IPS-18a (cell line): ENCODE measurements at regions not wholly inside any gene's neighbourhood (a gene's known extent, or its start where the extent isn't known, plus 50 kb on each side); places are given as distances from the start of the nearest gene placed in this dataset.
"Not testable (repeated sequence)": the region's sequence is repeated elsewhere in the genome, so short reads cannot be mapped to it uniquely, and the experiment has no call there.

Experiments
- H3K27ac ChIP-seq: one replicate; pipeline ENCODE4 v1.5.1; 2013; ENCODE audit warnings: low read length
- H3K27me3 ChIP-seq: one replicate; pipeline ENCODE4 v1.6.1; 2013; ENCODE audit warnings: mild to moderate bottlenecking, low read length; ENCODE audit not compliant: control insufficient read depth, insufficient read depth
- H3K36me3 ChIP-seq: one replicate; pipeline ENCODE4 v1.6.1; 2013; ENCODE audit warnings: low read depth, low read length; ENCODE audit not compliant: control insufficient read depth
- H3K4me1 ChIP-seq: one replicate; pipeline ENCODE4 v1.6.1; 2013; ENCODE audit warnings: low read depth, low read length; ENCODE audit not compliant: control insufficient read depth
- H3K4me3 ChIP-seq: one replicate; pipeline ENCODE4 v1.5.1; 2013; ENCODE audit warnings: low read length
- H3K9ac ChIP-seq: one replicate; pipeline ENCODE4 v1.6.1; 2013; ENCODE audit warnings: mild to moderate bottlenecking, low read length, moderate library complexity
- H3K9me3 ChIP-seq: one replicate; pipeline ENCODE4 v1.6.1; 2013; ENCODE audit warnings: low read depth, low read length; ENCODE audit not compliant: control insufficient read depth

DNA sequence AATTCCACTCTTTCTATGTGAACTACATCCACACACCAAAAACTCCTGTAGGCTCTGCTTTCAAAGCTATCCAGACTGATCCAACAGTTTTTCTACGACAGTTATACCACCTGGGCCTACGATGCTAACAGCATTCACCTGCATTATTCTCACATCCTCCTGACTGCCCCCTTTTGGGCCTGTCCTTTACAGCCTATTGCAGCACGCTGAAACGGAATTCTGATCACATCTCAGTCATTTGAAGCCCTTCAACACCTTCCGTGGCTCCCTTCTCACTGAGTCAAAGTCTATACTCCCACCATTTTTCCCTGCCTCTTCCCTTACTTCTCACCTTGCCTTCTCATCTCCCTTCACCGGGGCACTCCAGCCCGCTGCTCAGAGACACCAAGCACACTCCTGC is 791.3 kb upstream of the KIRREL3 start:
- Histone ChIP-seq H3K9me3 (no peaks in the 10 kb centered on the region), H3K9ac (no peak overlapping the region), H3K27me3 (no peaks in the 10 kb centered on the region), H3K36me3 (no peaks in the 10 kb centered on the region), H3K4me1 (peaks cover 12% of the 10 kb centered on the region), H3K27ac (no peak overlapping the region), H3K4me3 (no peak overlapping the region)

DNA sequence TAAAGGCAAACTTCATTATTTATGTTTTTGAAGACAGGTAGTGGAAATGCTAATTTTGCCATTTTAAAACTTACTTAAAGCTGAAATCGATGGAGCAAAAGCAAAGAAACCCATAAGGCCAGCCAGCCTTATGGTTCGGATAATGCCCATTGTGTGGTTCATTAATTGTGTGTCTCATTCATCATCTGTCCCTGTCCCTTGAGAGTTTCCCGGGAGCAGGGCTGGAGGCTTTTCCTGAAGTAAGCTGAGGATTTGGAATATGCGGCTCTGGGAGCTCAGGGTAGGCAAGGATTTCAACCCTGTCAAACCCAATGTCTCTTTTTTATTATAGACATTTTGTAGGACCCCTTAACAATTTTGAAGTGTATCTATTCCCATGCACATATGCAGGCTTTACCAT is 790.0 kb upstream of the KIRREL3 start:
- H3K27me3 ChIP-seq: no peaks in the 10 kb centered on the region
- no peak overlapping the region for H3K27ac ChIP-seq
- H3K9ac ChIP-seq: no peak overlapping the region
- no peaks in the 10 kb centered on the region for H3K9me3 ChIP-seq
- H3K4me3 ChIP-seq: no peak overlapping the region
- H3K4me1 ChIP-seq: peaks cover 12% of the 10 kb centered on the region
- H3K36me3 ChIP-seq: no peaks in the 10 kb centered on the region

DNA sequence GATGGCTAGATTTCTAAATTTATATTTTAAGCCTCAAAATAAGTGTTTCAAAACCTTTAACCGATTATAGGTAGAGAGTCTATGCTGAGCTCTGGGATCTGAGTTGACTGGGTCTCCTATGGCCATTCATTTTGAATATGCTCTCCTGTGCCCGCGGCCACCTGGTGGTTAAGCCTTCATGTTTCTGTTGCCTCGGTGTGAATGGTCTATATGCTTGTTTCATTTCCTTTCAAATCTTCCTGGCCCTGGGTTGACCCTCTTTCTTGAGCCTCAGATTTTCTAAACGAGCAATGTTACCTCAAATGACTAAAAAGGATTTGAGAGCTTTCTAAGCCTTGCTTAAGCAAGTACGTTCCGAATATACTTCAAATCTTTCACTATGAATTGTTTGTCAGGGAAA is 789.4 kb upstream of the KIRREL3 start:
- no peak overlapping the region for H3K9ac ChIP-seq

DNA sequence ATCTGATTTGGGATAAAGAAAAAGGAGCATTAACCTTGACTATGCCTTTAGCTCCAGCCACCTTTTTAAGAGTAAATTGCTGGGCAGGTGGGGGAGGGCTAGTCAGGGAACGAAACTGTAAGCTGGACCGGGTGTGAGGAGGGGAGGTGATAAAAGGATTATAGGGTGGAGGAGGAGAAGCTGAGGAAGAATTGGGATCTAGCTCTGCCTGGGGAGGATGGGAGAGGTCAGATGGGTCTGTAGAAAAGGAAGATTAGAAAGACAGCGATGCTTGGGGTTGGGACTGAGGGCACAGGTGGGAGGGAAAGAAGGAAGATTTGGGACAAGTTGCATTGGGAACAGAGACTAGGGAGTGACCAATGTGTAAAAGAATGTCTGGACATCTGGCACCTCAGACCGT is 772.4 kb upstream of the KIRREL3 start:
- not testable (repeated sequence) for H3K9ac ChIP-seq, H3K36me3 ChIP-seq, H3K9me3 ChIP-seq, H3K27me3 ChIP-seq, H3K4me3 ChIP-seq, H3K27ac ChIP-seq
- peaks cover 17% of the 10 kb centered on the region for H3K4me1 ChIP-seq

More for the DNA sequence above, 789.4 kb upstream of the KIRREL3 start:
- Histone ChIP-seq H3K4me3 (no peak overlapping the region), H3K27me3 (no peaks in the 10 kb centered on the region), H3K36me3 (no peaks in the 10 kb centered on the region), H3K27ac (no peak overlapping the region), H3K9me3 (no peaks in the 10 kb centered on the region), H3K4me1 (peaks cover 11% of the 10 kb centered on the region)

DNA sequence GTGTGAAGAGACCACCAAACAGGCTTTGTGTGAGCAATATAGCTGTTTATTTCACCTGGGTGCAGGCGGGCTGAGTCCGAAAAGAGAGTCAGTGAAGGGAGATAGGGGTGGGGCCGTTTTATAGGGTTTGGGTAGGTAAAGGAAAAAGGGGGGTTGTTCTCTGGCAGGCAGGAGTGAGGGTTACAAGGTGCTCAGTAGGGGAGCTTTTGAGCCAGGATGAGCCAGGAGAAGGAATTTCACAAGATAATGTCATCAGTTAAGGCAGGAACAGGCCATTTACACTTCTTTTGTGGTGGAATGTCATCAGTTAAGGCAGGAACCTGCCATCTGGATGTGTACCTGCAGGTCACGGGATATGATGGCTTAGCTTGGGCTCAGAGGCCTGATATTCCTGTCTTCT is 768.4 kb upstream of the KIRREL3 start:
- H3K36me3 ChIP-seq, H3K9me3 ChIP-seq, H3K9ac ChIP-seq, H3K27ac ChIP-seq, H3K27me3 ChIP-seq, H3K4me3 ChIP-seq: not testable (repeated sequence)
- H3K4me1 ChIP-seq: peaks cover 14% of the 10 kb centered on the region

DNA sequence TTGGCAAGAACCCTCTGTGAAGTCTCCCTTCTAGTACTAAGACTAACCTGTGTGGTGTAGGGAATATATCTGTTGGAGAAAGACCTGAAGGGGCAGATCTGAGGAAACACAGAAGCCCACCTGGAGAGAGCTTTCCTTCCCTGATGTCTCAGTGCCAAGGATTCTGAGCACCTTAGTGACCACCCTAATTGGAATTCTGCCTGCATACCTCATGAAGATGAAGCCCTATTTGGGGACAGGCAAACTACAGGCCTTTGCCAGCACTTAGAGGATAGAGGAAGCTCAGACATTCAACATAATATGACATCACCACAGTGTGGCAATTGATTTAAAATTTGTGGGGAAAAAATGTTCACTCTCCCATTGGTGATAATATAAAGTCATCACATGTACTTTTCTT is 766.2 kb upstream of the KIRREL3 start:
- H3K9me3 ChIP-seq: no peaks in the 10 kb centered on the region
- H3K4me1 ChIP-seq: peaks cover 14% of the 10 kb centered on the region
- no peak overlapping the region for H3K4me3 ChIP-seq
- H3K36me3 ChIP-seq: no peaks in the 10 kb centered on the region
- H3K9ac ChIP-seq: no peak overlapping the region
- H3K27ac ChIP-seq: no peak overlapping the region
- H3K27me3 ChIP-seq: no peaks in the 10 kb centered on the region

DNA sequence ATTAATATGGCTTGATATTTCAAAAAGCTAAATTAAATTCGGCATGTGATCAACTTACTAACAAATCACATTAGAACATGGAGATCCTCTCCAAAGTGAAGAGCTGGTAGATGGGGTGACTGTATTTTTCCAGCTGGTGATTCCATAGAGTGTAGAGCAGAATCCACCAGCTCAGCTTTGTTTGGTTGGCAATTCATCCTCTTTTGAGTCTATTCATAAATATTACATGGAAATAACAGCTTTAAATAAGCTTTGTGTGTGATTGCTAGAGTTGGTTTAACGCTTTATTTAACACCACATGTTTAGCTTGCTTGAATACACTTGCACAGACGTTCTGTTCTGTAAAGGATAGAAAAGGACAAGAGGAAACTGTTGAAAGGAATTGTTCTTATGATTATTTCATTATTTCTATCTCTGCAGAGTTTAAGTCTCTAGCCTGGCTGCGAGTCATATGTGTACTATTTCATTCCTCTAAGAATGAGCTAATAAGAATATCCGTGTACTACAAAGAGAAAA is 738.3 kb upstream of the KIRREL3 start:
- no peaks in the 10 kb centered on the region for H3K27me3 ChIP-seq
- no peak overlapping the region for H3K9ac ChIP-seq
- no peak overlapping the region for H3K27ac ChIP-seq
- no peaks in the 10 kb centered on the region for H3K4me1 ChIP-seq
- no peaks in the 10 kb centered on the region for H3K9me3 ChIP-seq
- H3K36me3 ChIP-seq: no peaks in the 10 kb centered on the region
- H3K4me3 ChIP-seq: no peak overlapping the region

DNA sequence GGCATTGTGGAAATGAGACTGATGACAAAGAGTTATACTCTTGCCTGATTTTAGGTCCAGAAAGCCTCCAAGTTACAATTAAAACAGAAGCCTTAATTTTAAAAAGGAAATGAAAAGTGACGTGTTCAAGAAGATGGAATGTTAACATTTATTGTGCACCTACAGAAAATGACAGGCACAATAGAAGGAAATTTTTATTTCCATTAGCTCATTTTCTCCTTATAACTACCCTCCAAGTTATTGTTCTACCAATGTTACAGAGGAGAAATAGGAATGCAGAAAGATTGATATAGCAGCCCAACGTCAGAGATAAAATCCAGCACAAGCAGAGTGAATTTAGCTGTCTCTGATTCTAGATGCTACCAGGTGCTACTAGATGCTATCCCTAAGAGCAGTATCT is 736.9 kb upstream of the KIRREL3 start:
- Histone ChIP-seq H3K9ac (no peak overlapping the region), H3K9me3 (no peaks in the 10 kb centered on the region), H3K4me3 (no peak overlapping the region), H3K4me1 (no peaks in the 10 kb centered on the region), H3K27ac (no peak overlapping the region), H3K36me3 (no peaks in the 10 kb centered on the region), H3K27me3 (no peaks in the 10 kb centered on the region)

DNA sequence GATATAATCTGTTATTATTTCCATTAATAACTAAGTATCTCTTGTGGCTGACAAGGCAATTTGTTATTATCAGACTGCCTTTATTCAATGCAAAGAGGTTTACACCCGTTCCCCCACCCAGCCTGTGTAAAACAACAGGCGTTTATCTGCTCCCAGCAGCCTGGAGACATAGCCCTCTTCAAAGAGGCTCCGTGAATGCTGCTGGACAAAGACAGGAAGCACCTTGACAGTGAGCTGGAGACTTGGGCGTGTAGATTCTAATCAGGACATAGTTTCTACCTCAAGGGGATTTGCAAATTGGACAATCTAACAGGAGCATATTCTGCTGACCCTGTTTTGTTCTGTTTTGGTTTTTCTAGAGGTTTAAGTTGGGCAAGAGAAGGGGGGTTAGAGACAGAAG is 733.0 kb upstream of the KIRREL3 start:
- H3K36me3 ChIP-seq: no peaks in the 10 kb centered on the region
- H3K4me3 ChIP-seq: no peak overlapping the region
- no peaks in the 10 kb centered on the region for H3K9me3 ChIP-seq
- H3K27ac ChIP-seq: no peak overlapping the region
- no peaks in the 10 kb centered on the region for H3K27me3 ChIP-seq
- H3K9ac ChIP-seq: no peak overlapping the region
- H3K4me1 ChIP-seq: no peaks in the 10 kb centered on the region

DNA sequence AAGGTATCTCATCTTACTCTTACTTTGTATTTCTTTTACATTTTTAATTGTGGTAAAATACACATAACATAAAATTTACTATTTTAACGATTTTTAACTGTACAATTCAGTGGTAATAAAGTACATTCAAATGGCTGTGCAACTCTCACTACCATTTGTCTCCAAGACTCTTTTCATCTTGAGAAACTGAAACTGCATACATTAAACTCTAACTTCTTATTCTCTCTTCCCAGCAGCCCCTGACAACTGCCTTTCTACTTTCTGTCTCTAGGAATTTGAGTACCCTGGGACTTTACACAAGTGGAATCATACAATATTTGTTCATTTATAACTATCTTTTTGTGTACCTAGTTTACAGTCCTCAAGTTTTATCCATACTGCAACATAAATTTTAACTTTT is 725.8 kb upstream of the KIRREL3 start:
- H3K27ac ChIP-seq: no peak overlapping the region
- H3K4me1 ChIP-seq: no peaks in the 10 kb centered on the region
- H3K9me3 ChIP-seq: no peaks in the 10 kb centered on the region
- no peak overlapping the region for H3K4me3 ChIP-seq
- H3K36me3 ChIP-seq: no peaks in the 10 kb centered on the region
- no peak overlapping the region for H3K9ac ChIP-seq
- no peaks in the 10 kb centered on the region for H3K27me3 ChIP-seq

DNA sequence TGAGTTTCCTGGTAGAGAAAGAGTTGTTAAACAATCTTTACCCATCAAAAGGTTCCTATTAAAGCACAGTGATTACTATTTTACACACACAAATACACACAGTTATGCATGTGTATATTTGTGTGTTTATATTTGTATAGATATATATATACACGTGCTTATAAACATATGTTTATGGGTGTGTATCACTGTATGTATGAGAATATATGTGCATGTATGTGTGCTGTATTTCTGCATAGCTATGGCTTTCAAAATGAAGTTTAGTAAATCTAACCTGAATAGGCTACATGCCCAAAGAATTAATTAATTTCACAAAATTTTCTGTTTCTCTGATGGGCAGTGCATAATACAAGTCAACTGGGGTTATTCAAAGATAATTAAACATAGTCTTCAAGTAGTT is 723.1 kb upstream of the KIRREL3 start:
- Histone ChIP-seq H3K4me3 (no peak overlapping the region), H3K4me1 (no peaks in the 10 kb centered on the region), H3K27ac (no peak overlapping the region), H3K9me3 (no peaks in the 10 kb centered on the region), H3K9ac (no peak overlapping the region), H3K36me3 (no peaks in the 10 kb centered on the region), H3K27me3 (no peaks in the 10 kb centered on the region)

DNA sequence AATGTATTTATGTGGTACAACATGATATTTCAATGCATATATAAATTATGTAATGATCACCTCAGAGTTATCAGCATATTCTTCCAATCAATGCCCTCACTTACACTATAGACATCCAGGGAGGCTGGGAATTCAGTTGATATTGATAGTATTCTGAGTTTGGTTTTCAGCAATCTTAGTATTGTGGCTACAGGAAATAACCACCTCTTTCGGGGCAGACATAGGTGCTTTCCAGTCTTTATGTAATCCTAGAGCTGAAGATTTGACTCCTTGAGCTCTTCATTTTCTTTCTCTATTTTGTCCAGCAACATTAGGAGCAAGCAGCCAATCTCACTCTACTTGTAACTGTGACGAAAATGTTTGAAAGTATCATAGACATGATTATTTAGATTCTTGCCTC is 712.7 kb upstream of the KIRREL3 start:
- no peak overlapping the region for H3K9ac ChIP-seq
- H3K27me3 ChIP-seq: no peaks in the 10 kb centered on the region
- no peak overlapping the region for H3K4me3 ChIP-seq
- no peaks in the 10 kb centered on the region for H3K4me1 ChIP-seq
- no peaks in the 10 kb centered on the region for H3K9me3 ChIP-seq
- no peak overlapping the region for H3K27ac ChIP-seq
- H3K36me3 ChIP-seq: no peaks in the 10 kb centered on the region
